ENCODE measurements at regions not wholly inside any gene's neighbourhood (a gene's known extent, or its start where the extent isn't known, plus 50 kb on each side); places are given as distances from the start of the nearest gene placed in this dataset.
A peak's percentile ranks its signal among the peaks of the same experiment; 100 is the strongest.

DNA sequence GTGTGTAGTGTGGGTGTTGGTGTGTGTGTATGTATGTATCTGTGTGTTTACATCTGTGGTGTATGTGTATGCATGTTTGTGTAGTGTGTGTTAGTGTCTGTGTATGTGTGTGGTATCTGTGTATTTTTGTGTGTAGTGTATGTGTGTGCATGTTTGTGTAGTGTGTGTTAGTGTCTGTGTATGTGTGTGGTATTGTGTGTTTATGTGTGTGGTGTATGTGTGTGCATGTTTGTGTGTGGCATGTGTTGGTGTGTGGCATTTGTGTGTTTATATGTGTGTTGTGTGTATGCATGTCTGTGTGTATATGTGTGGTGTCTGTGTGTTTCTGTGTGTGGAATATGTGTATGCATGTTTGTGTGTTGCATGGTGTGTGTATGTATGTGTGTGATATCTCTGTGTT lies 96.4 kb downstream of the CMPK2 start:
- no peak for DNase-seq

- no peak for DNase-seq
Observed at GRCh38 chr2:6770006-6770405, 95.7 kb downstream of the CMPK2 start.

DNA sequence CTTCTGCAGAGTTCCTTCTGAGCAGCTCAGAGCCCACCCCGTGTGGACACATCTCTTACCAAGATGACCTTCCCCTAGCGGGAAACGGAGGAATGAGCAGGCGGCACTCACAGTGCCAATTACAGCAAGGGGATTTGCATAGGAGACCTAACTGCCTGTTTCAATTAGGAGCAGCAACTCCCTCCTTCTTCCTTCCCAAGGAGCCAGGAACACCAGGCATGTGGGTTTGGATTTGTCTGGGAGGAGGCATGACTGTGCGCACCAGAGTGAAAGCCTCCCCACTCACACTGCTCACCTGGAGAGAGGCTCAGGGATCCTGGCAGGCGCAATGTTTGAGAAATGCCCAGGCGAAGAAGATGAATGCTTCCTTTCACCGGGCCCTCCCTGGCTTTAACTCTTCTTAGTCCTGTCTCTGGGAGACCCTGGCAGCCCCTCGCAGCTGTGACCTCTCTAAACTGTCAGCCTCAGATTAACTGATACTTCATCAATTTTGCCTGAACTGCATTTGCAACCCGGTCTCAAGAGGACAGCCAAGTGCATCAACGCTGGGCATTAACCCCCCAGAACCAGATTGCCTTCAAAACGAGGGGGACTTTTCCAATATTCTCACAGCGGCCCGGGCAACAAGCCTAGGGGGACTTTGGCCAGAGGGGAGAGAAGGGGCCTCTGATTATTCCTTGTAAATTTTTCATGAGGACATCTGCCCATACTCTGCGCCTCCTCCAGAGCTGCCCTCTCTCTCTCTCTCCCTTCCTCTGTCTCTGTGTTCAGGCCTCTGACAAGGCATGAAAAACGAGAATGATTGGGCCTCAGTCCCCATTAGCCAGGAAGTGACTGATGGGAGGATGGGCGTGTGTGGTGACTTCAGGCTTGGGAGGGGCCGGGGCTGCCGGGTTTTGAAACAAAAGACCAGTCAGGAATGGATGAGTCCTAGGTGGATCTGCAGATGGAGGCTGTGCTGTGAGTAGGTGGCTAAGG lies 93.8 kb downstream of the CMPK2 start:
- DNase-seq = peak in 2 of 58 donors; percentile 1 to 2

- DNase-seq = peak in 52 of 58 donors; percentile 1 to 79 (median 34)
Observed at GRCh38 chr2:6773007-6773693, 92.6 kb downstream of the CMPK2 start.

DNA sequence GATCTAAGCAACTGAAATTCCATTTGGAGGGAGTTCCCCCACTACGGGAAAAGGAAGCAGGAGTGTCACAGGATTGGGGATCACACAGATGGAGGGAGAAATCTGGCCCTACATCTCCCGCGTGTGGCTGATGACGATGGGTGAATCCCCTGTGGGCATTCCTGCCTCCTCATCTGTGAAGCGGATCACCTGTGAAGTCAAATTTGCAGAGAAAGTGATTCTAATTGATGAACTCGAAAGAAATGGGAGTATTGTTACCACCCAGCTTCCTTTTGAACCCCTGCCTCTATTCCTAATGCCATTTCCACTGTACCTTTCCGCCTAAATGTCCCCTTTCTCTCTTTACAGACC lies 92.0 kb downstream of the CMPK2 start:
- DNase-seq = no peak

GRCh38 chr2:6776125-6776524 lies 89.6 kb downstream of the CMPK2 start:
- DNase-seq = no peak

DNA sequence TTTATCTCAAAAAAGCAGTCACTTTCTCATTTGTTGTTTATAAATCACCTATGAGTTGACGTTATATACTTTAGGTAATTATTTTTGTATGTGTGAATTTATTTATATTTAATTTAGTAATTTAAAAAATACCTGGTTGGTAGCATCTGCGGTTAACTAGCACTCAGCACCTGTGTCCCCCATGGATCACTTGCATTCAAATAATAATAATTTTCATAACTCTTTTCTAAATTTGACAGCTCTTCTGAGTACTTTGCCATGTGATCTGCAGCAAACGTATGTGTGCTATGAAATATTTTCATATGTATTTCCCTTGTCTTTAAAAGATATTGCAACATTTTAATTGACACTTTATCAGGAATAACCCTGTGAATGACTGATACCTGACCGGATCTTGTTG lies 88.1 kb downstream of the CMPK2 start:
- no peak for DNase-seq

GRCh38 chr2:6780765-6781274 lies 84.9 kb downstream of the CMPK2 start:
- DNase-seq = peak in 15 of 58 donors; percentile 3 to 32 (median 11)

DNA sequence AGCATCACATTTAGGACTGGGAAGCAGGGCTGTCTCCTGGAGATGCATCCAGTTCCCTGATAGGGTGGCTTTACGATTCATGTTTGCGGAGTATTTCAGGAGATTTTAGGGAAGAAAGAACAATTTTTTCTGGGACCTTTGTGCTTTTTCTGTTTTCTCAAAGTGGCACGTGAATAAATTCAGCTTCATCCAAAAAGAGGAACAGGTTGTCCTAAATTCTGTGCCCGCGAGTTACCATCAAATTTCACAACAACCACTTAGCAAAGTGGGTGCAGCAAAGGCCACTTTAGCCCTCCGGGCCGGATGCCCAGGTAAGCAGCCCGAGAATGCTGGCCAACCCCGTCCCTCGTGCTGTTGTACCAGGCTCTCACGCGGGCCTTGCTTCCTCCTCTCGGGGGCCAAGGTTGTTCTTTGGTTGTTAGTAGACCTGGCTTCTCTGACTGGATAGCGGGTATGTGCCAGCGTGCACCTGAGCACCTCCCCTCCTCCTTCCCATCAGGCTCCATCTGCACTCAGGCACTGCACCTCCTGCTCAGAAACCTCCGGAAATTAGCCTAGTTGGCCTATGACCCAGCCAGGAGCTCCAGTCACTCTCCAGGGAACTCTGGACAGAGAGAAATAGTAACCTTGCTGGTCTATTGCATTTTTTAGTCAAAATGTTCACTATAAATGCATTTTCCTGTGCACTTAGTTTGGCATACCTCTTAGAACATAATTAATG lies 83.0 kb downstream of the CMPK2 start:
- no peak for DNase-seq

GRCh38 chr2:6783238-6783614 lies 82.5 kb downstream of the CMPK2 start:
- no peak for DNase-seq

- DNase-seq = no peak
Observed at GRCh38 chr2:6784291-6784690, 81.4 kb downstream of the CMPK2 start.

DNA sequence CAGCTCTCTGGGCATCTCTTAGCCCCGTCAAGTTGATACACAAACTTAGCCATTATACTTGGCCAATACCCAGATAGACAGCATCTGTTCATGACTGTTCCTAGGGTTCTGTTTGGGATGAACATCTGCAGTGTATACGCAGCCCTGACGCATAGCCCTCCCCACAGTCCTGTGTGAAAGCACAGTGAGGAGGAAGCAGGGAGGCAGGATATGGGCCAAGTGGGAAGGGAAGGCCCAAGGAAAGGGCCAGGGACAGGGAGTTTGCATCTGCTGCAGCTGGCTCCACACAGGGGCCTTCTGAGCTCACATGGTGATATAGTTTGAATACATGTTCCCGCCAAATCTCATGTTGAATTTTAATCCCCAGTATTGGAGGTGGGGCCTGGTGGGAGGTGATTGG lies 80.2 kb downstream of the CMPK2 start:
- DNase-seq = no peak

DNA sequence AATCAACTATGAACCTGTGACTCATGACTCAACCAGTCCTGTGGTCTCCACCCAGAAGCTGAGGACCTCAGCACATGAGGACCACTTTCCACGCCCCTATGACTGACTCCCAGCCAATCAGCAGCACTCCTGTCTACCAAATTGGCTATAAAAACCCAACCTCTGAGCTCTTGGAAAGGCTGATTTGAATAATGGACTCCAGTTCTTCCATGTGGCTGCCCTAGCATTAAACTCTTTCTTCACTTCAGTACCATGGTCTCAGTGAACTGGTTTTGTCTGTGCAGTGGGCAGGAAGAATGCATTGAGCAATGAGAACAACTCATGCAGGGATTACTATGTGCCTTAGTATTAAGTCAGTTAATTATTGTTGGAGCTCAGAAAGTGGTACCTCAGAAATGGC lies 78.3 kb downstream of the CMPK2 start:
- no peak for DNase-seq

DNA sequence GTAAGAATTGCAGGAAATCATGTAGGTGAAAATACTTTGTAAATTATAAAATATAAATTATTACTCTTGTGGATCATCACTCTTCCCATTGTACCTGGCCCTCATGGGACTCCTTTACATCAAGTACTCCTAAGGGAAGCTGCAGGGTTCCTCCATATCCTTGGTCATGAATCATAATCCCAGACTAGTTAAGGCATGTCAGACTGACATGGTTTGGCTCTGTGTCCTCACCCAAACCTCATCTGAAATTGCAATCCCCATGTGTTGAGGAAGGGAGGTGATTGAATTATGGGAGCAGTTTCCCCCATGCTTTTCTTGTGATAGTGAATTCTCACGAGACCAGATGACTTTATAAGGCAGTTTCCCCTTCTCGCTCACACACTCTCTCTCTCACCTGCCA lies 77.1 kb downstream of the CMPK2 start:
- no peak for DNase-seq

DNA sequence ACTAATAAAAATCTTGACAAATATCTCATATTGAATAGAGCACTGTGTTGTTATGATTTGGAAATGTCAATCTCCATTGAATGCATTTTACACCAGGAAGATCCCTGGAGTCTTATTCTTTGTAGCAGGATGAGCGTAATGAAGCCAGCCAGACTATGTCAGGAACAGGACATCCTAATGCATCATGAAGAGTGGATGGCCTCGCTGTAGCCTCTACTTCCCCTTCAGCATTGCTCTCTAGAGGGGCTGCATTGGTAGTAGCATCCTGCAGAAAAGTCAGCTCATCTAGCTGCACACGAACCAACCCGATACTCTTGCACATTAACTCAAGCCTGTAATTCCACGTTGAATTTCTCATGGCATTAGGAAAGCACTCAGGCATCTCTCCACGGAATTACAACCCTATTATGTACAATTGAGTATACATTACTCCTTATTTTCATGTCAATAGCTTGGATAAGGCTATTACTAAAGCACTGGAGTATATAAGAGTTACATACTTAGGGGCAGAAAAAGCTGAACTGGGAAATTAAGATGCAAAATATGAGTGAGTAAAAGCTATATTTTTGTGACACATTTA lies 76.1 kb downstream of the CMPK2 start:
- DNase-seq = no peak

GRCh38 chr2:6791682-6792081 lies 74.0 kb downstream of the CMPK2 start:
- no peak for DNase-seq

- DNase-seq = no peak
Observed at GRCh38 chr2:6792883-6793282, 72.8 kb downstream of the CMPK2 start.

GRCh38 chr2:6793371-6793770 lies 72.3 kb downstream of the CMPK2 start:
- DNase-seq = no peak

DNA sequence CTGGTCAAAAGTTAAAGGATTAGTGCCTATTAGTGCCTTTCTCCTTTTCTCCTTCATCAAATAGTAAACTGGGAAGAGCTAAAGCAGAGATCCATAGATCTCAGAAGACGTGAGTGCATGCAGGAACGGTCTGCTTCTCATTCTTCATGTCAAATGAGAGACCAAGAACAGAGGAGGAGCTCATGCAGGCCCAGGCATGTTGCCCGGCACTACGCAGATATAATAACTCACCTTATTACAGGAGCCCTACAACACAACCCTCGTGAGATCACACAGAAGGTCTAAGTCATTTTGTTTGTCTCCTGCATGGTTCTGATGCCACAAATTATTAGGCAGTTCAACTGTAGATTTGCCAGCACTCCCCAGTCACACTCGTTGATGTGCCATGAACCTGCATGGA lies 71.8 kb downstream of the CMPK2 start:
- no peak for DNase-seq

GRCh38 chr2:6794448-6794847 lies 71.3 kb downstream of the CMPK2 start:
- DNase-seq = no peak

Data from anterior cingulate cortex (tissue), 58 donors.